Mesenchymal stem cell (in vitro differentiated cells and primary cell): ENCODE measurements at regions not wholly inside any gene's neighbourhood (a gene's known extent, or its start where the extent isn't known, plus 50 kb on each side); places are given as distances from the start of the nearest gene placed in this dataset.

ENCODE experiments used
- DNase-seq: peaks from one replicate; pipeline ENCODE4 v3.0.0-alpha.2; 2013
- H2AFZ ChIP-seq: one replicate; pipeline ENCODE4 v1.6.1; 2013; ENCODE audit warnings: low read depth, mild to moderate bottlenecking, control low read depth, inconsistent platforms, low read length, moderate library complexity
- H2AK5ac ChIP-seq: 2 replicates; pipeline ENCODE4 v1.6.1; 2013; ENCODE audit warnings: low read length, moderate library complexity, mild to moderate bottlenecking, inconsistent platforms; ENCODE audit not compliant: severe bottlenecking
- H2BK120ac ChIP-seq: one replicate; pipeline ENCODE4 v1.6.1; 2013; ENCODE audit warnings: low read depth, mild to moderate bottlenecking, inconsistent platforms, low read length, moderate library complexity
- H2BK12ac ChIP-seq, 2 experiments: one replicate each; pipeline ENCODE4 v1.6.1; 2013; ENCODE audit warnings: inconsistent platforms in 2 of 2, low read length in 2 of 2, mild to moderate bottlenecking in 2 of 2, moderate library complexity in 2 of 2, control low read depth in 1 of 2
- H2BK15ac ChIP-seq: one replicate; pipeline ENCODE4 v1.6.1; 2013; ENCODE audit warnings: mild to moderate bottlenecking, low read depth, inconsistent platforms; ENCODE audit not compliant: poor library complexity, severe bottlenecking
- H2BK5ac ChIP-seq: 2 replicates; pipeline ENCODE4 v1.6.1; 2013; ENCODE audit warnings: low read depth, mild to moderate bottlenecking, low read length, control low read depth, inconsistent platforms; ENCODE audit not compliant: poor library complexity, severe bottlenecking
- H3K14ac ChIP-seq, 2 experiments: one replicate each; pipeline ENCODE4 v1.6.1; 2013; ENCODE audit warnings: inconsistent platforms in 2 of 2, low read length in 2 of 2, control low read depth in 1 of 2, mild to moderate bottlenecking in 1 of 2, moderate library complexity in 1 of 2
- H3K18ac ChIP-seq, 2 experiments: one replicate each; pipeline ENCODE4 v1.6.1; 2013; ENCODE audit warnings: inconsistent platforms in 2 of 2, low read length in 2 of 2, control low read depth in 1 of 2, low read depth in 1 of 2, mild to moderate bottlenecking in 1 of 2
- H3K23ac ChIP-seq, 2 experiments: one replicate each; pipeline ENCODE4 v1.6.1; 2013; ENCODE audit warnings: inconsistent platforms in 2 of 2, low read length in 2 of 2, mild to moderate bottlenecking in 2 of 2, moderate library complexity in 2 of 2, control low read depth in 1 of 2
- H3K27ac ChIP-seq: 2 replicates; pipeline ENCODE4 v1.5.1; 2013; ENCODE audit warnings: mild to moderate bottlenecking, moderate library complexity, low read length, control low read depth, inconsistent platforms; ENCODE audit not compliant: poor library complexity, severe bottlenecking
- H3K27me3 ChIP-seq, 2 experiments: 2 replicates each; pipeline versions ENCODE4 v1.6.1 to v1.7.0; 2013; ENCODE audit warnings: low read length in 2 of 2, mild to moderate bottlenecking in 2 of 2, moderate library complexity in 2 of 2, control low read depth in 1 of 2, inconsistent platforms in 1 of 2; ENCODE audit not compliant: control insufficient read depth in 1 of 2, insufficient read depth in 1 of 2
- H3K36me3 ChIP-seq, 2 experiments: 2 replicates each; pipeline versions ENCODE4 v1.6.1 to v1.7.0; 2013; ENCODE audit warnings: low read length in 2 of 2, control low read depth in 1 of 2, inconsistent platforms in 1 of 2, low read depth in 1 of 2, mild to moderate bottlenecking in 1 of 2; ENCODE audit not compliant: insufficient read depth in 2 of 2, control insufficient read depth in 1 of 2
- H3K4ac ChIP-seq, 2 experiments: one replicate each; pipeline ENCODE4 v1.6.1; 2013; ENCODE audit warnings: inconsistent platforms in 2 of 2, low read length in 2 of 2, mild to moderate bottlenecking in 2 of 2, moderate library complexity in 2 of 2, control low read depth in 1 of 2, low read depth in 1 of 2
- H3K4me1 ChIP-seq: 2 replicates; pipeline ENCODE4 v1.6.1; 2013; ENCODE audit warnings: low read depth, low read length, control low read depth; ENCODE audit not compliant: control insufficient read depth, insufficient read depth
- H3K4me2 ChIP-seq: 2 replicates; pipeline ENCODE4 v1.6.1; 2013; ENCODE audit warnings: low read length, mild to moderate bottlenecking, inconsistent platforms; ENCODE audit not compliant: poor library complexity, severe bottlenecking
- H3K4me3 ChIP-seq, 2 experiments: 2 replicates each; pipeline versions ENCODE4 v1.5.1 to v1.7.0; 2013; ENCODE audit warnings: low read length in 2 of 2, mild to moderate bottlenecking in 2 of 2, control low read depth in 1 of 2, low read depth in 1 of 2; ENCODE audit not compliant: insufficient read depth in 1 of 2
- H3K79me1 ChIP-seq: replicated peaks from 2 replicates; pipeline ENCODE4 v1.6.1; 2013; ENCODE audit warnings: mild to moderate bottlenecking, control low read depth, low read length, inconsistent platforms; ENCODE audit not compliant: poor library complexity, severe bottlenecking
- H3K9ac ChIP-seq: 2 replicates; pipeline ENCODE4 v1.7.0; 2013; ENCODE audit warnings: mild to moderate bottlenecking, low read length, moderate library complexity
- H3K9me3 ChIP-seq: 2 replicates; pipeline ENCODE4 v1.7.0; 2013; ENCODE audit warnings: mild to moderate bottlenecking, low read length; ENCODE audit not compliant: control insufficient read depth
- H4K8ac ChIP-seq: one replicate; pipeline ENCODE4 v1.6.1; 2013; ENCODE audit warnings: inconsistent platforms, mild to moderate bottlenecking, low read length, moderate library complexity
- H4K91ac ChIP-seq: one replicate; pipeline ENCODE4 v1.6.1; 2013; ENCODE audit warnings: mild to moderate bottlenecking, low read length, inconsistent platforms
- WGBS: methylation state at CpG from one replicate; pipeline ENCODE4 v1.1.7; 2013; ENCODE audit warnings: mixed read lengths; 5-methylcytosine and 5-hydroxymethylcytosine counted together

DNA sequence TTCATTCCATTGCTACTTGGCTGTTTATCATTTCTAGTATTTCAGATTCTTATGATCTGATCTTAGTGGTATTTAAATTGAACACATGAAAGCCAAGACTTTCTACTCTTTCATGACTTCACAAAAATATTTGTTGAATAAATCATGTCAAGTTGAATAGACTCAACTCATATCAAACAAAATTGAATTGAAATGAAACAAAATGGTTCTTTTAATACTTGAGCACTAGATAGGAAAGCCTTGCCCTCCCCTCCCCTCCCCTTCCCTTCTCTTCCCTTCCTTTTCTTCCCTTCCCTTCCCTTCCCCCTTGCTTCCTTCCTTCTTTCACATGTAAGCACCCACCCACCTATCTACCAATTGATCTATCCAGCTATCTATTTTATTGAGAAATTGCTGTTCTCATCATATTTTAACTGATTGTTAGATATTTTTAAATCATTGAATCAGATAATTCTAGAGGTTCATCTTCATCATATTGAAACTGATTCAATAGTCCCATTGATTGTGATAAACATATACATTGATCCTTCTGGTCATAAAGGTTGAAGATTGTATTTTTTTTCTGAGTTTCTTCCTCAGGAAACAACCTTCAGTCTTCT is 2015.9 kb downstream of the LRRC4C start:
- no peaks in the 10 kb centered on the region for H3K79me1 ChIP-seq
- H3K27me3 ChIP-seq, result no peaks in the 10 kb centered on the region
- H3K4me3 ChIP-seq, result no peak overlapping the region
- H4K8ac ChIP-seq, result no peak overlapping the region
- no peak overlapping the region for H2BK15ac ChIP-seq
- no peak overlapping the region for H3K27ac ChIP-seq
- H3K4me2 ChIP-seq, result no peak overlapping the region
- H3K4ac ChIP-seq, result no peak overlapping the region
- H4K91ac ChIP-seq, result no peak overlapping the region
- H3K4me1 ChIP-seq, result no peaks in the 10 kb centered on the region
- H3K36me3 ChIP-seq, result no peaks in the 10 kb centered on the region
- DNase-seq, result no peak
- no peak overlapping the region for H3K14ac ChIP-seq
- H2BK5ac ChIP-seq, result no peak overlapping the region
- H2BK120ac ChIP-seq, result no peak overlapping the region
- no peak overlapping the region for H2AFZ ChIP-seq
- no peak overlapping the region for H3K18ac ChIP-seq
- H3K23ac ChIP-seq, result no peak overlapping the region
- H3K9me3 ChIP-seq, result no peaks in the 10 kb centered on the region
- H2AK5ac ChIP-seq, result no peak overlapping the region
- H2BK12ac ChIP-seq, result no peak overlapping the region
- no peak overlapping the region for H3K9ac ChIP-seq

DNA sequence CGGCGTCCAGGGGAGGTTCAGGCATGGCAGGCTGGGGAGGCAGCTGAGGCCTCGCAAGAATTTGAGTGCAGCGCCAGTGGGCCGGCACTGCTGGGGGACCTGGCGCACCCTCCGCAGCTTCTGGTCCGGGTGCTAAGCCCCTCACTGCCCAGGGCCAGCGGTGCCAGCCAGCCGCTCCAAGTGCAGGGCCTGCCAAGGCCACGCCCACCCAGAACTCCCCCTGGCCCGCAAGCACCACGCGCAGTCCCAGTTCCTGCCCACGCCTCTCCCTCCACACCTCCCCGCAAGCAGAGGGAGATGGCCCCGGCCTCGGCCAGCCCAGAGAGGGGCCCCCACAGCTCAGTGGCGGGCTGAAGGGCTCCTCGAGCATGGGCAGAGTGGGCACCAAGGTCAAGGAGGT is 2017.3 kb downstream of the LRRC4C start:
- Histone ChIP-seq H3K4me1 (no peaks in the 10 kb centered on the region), H3K4ac (no peak overlapping the region), H3K4me3 (no peak overlapping the region), H3K27me3 (no peaks in the 10 kb centered on the region), H4K91ac (no peak overlapping the region), H2BK12ac (no peak overlapping the region), H3K9me3 (no peaks in the 10 kb centered on the region), H3K36me3 (no peaks in the 10 kb centered on the region), H3K23ac (no peak overlapping the region), H2AK5ac (no peak overlapping the region), H3K79me1 (no peaks in the 10 kb centered on the region), H2BK5ac (no peak overlapping the region), H3K27ac (no peak overlapping the region), H3K14ac (no peak overlapping the region), H2AFZ (no peak overlapping the region), H2BK120ac (no peak overlapping the region), H3K4me2 (no peak overlapping the region), H4K8ac (no peak overlapping the region), H3K9ac (no peak overlapping the region), H3K18ac (no peak overlapping the region), H2BK15ac (no peak overlapping the region)
- 89% methylated on average over 19 of the region's 20 CpGs for WGBS
- no peak for DNase-seq

GRCh38 chr11:39435641-39436040 is 2023.8 kb downstream of the LRRC4C start:
- Histone ChIP-seq H2AFZ (no peak overlapping the region), H3K27me3 (no peaks in the 10 kb centered on the region), H3K4ac (no peak overlapping the region), H3K36me3 (no peaks in the 10 kb centered on the region), H4K91ac (no peak overlapping the region), H2AK5ac (no peak overlapping the region), H3K14ac (no peak overlapping the region), H2BK120ac (no peak overlapping the region), H3K79me1 (no peaks in the 10 kb centered on the region), H2BK12ac (no peak overlapping the region), H2BK5ac (no peak overlapping the region), H3K4me3 (no peak overlapping the region), H4K8ac (no peak overlapping the region), H3K27ac (no peak overlapping the region), H3K4me2 (no peak overlapping the region), H3K23ac (no peak overlapping the region), H3K9me3 (no peaks in the 10 kb centered on the region), H3K9ac (no peak overlapping the region), H3K18ac (no peak overlapping the region), H3K4me1 (no peaks in the 10 kb centered on the region), H2BK15ac (no peak overlapping the region)
- 81% methylated on average over 3 of the region's 3 CpGs for WGBS
- no peak for DNase-seq

DNA sequence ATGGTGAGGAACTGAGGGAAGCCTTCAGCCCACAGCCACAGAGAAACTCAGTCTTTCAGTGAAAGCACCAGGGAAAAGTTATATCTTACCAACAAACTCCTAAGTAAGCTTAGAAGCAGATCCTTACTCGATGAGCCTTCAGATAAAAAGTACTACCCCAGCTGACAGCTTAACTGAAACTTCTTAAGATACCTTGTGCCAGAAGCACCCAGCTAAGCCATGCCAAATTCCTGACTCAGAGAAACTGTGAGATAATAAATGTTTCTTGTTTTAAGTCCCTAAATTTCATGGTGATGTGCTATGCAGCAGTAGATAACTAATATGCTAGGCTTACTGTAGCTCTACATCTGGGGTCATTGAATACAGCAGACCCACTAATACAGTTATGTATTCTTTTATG is 2025.0 kb downstream of the LRRC4C start:
- no peak overlapping the region for H2AFZ ChIP-seq
- H3K23ac ChIP-seq, result no peak overlapping the region
- H4K91ac ChIP-seq, result no peak overlapping the region
- H3K36me3 ChIP-seq, result no peaks in the 10 kb centered on the region
- no peaks in the 10 kb centered on the region for H3K27me3 ChIP-seq
- no peaks in the 10 kb centered on the region for H3K9me3 ChIP-seq
- no peak overlapping the region for H3K9ac ChIP-seq
- DNase-seq, result no peak
- H3K4me1 ChIP-seq, result no peaks in the 10 kb centered on the region
- H2BK12ac ChIP-seq, result no peak overlapping the region
- H2BK15ac ChIP-seq, result no peak overlapping the region
- no peak overlapping the region for H3K18ac ChIP-seq
- H3K14ac ChIP-seq, result no peak overlapping the region
- H3K4me2 ChIP-seq, result no peak overlapping the region
- H2AK5ac ChIP-seq, result no peak overlapping the region
- H2BK120ac ChIP-seq, result no peak overlapping the region
- H3K79me1 ChIP-seq, result no peaks in the 10 kb centered on the region
- H4K8ac ChIP-seq, result no peak overlapping the region
- no peak overlapping the region for H3K4me3 ChIP-seq
- H2BK5ac ChIP-seq, result no peak overlapping the region
- 64% methylated on average over 1 of the region's 1 CpG for WGBS
- no peak overlapping the region for H3K4ac ChIP-seq
- no peak overlapping the region for H3K27ac ChIP-seq
